ENCODE measurements at regions not wholly inside any gene's neighbourhood (a gene's known extent, or its start where the extent isn't known, plus 50 kb on each side); places are given as distances from the start of the nearest gene placed in this dataset.

DNA sequence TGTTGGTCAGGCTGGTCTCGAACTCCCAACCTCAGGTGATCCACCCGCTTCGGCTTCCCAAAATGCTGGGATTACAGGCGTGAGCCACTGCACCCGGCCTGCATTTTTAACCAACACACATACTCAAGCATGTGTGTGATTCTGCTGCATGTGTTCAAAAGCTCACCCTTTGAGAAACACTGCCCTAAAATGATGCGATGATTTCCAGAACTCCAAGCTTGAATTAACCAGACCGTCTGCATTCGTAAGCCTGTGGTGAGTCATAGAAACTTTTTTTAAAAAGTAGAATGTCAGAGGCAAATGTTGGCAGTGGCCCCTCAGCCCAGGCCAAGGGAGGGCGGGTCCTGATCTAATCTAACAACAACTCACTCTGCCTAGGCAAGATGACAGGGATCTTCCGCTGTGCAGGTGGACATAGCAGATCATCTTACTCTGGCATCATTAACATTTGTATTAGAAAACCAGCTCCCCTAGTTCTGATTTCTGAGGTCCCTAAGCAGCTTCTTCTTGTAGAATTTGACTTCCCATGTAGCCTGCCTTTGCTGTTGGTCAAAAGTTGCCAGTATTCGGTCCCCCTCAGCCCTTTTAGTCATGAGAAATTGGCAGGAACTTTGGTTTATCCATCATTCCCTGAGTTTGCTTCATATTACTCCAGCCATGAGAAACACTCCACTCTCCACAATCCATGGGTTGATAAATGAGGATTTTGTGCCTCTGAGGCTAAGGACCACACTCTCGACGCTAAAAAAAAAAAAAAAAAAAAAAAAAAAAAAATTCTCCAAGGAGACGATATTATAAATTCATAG is 190.4 kb downstream of the SKIDA1 start:
- TF ChIP-seq POLR2A (IDR thresholded peaks at IDR 0.05; ENCODE audit: low read depth, low read length) (no peak), TAF1 (IDR thresholded peaks at IDR 0.05; ENCODE audit: borderline replicate concordance, low read depth, low read length) (no peak), POLR2AphosphoS5 (IDR thresholded peaks at IDR 0.05; ENCODE audit: low read depth, low read length) (no peak)
- FAIRE-seq, result no peak
- no peak for DNase-seq (ENCODE audit: insufficient read length)

DNA sequence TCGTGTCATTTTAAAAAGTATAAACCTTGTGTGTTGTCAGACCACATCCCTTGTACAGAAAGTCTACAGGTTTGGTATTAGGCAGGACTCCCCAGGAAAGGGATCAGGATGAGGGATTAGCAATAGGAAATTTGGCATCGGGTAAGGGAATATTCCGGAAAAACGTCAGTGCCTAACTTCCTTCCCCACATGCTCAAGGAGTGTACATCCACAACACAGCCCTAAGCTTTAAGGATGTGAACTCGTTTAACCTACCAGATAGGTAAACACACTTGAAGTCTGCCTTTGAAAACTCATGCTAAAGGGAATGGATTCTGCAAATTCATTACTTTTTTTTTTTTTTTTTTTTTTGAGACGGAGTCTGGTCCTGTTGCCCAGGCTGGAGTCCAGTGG is 194.9 kb downstream of the SKIDA1 start:
- FAIRE-seq (no peak), DNase-seq (ENCODE audit: insufficient read length) (no peak)
- TF ChIP-seq POLR2A (IDR thresholded peaks at IDR 0.05; ENCODE audit: low read depth, low read length) (no peak), POLR2AphosphoS5 (IDR thresholded peaks at IDR 0.05; ENCODE audit: low read depth, low read length) (no peak), TAF1 (IDR thresholded peaks at IDR 0.05; ENCODE audit: borderline replicate concordance, low read depth, low read length) (no peak)

DNA sequence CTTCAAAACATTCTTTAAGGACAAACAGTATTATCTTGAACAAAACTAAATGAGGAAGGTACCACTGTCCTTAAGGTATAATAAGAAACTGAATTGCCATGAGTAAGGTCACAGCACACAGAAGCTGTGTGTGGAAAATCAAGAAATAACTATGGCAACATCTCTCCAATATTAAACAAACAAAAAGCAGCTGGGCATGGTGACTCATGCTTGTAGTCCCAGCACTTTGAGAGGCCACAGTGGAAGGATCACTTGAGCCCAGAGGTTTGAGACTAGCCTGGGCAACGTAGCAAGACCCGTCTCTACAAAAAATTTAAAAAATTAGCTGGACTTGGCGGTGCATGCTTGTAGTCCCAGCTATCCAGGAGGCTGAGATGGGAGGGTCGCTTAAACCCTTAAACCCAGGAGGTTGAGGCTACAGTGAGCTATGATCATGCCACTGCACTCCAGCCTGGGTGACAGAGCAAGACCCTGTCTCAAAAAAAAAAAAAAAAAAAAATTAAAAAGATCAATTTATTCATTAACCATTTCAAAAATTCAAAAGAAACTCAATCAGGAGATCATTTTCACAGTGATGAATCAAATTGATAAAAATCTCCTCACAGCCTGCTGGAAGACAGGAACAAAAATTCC is 195.4 kb downstream of the SKIDA1 start:
- TF ChIP-seq POLR2AphosphoS5 (IDR thresholded peaks at IDR 0.05; ENCODE audit: low read depth, low read length), result no peak
- DNase-seq (ENCODE audit: insufficient read length), result no peak
- no peak for FAIRE-seq

- FAIRE-seq, result no peak
- no peak for DNase-seq (ENCODE audit: insufficient read length)
- TF ChIP-seq TAF1 (IDR thresholded peaks at IDR 0.05; ENCODE audit: borderline replicate concordance, low read depth, low read length) (no peak), POLR2A (IDR thresholded peaks at IDR 0.05; ENCODE audit: low read depth, low read length) (no peak), POLR2AphosphoS5 (IDR thresholded peaks at IDR 0.05; ENCODE audit: low read depth, low read length) (no peak)
Measured at GRCh38 chr10:21327289-21327993, 198.0 kb downstream of the SKIDA1 start.

DNA sequence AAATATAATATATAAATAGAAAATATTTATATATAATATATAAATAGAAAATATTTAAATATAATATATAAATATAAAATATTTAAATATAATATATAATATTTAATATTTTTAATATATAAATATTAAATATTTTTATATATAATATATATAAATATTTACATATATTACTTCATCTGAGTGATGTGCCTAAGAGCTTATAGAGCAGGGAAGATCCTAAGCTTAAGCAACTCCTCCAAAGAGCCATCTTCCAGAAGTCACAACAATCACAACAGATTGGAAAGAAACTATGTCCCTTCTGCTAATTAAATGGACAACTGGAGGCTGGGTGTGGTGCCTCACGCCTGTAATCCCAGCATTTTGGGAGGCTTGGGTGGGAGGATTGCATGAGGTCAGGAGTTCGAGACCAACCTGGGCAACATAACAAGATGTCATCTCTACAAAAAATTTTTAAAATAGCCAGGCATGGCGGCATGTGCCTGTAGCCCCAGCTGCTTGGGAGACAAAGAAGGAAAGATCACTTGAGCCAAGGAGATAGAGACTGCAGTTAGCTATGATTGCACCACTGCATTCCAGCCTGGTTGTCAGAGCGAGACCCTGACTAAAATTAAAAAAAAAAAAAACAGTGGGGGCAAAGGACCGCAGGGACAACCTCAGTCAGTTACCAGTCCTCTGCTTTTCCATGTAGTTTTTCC is 198.7 kb downstream of the SKIDA1 start:
- DNase-seq (ENCODE audit: insufficient read length) (no peak), FAIRE-seq (no peak)
- TF ChIP-seq POLR2AphosphoS5 (IDR thresholded peaks at IDR 0.05; ENCODE audit: low read depth, low read length), result no peak

DNA sequence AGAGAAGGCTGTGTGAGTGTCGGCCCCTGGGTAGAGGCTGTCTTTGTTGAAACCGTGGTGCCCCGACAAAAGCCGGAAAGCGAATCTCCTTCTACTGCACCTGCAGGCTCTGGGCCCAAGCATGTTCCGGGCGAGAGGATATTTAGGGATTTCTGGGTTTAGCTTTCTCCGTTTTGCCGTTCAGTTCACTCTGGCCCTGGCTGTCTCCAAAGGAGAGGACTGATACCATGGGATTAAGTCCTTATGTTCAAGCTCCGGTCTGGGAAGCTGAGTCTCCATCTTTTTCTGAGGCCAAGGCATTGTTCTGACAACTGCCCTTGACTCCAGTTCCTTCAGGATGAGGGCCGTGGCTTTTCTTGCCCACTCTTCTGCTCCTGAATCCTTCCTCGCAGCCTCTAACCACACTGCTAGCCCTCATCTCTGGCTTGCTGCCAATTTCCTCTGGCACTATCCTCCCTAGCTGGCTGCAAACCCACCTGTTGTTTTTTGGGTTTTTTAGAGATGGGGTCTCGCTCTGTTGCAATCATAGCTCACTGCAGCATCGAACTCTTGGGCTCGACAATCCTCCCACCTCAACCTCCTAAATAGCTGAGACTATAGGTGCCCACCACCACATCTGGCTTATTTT is 206.8 kb downstream of the SKIDA1 start:
- no peak for FAIRE-seq
- TF ChIP-seq POLR2A (IDR thresholded peaks at IDR 0.05; ENCODE audit: low read depth, low read length) (no peak), TAF1 (IDR thresholded peaks at IDR 0.05; ENCODE audit: borderline replicate concordance, low read depth, low read length) (no peak), POLR2AphosphoS5 (IDR thresholded peaks at IDR 0.05; ENCODE audit: low read depth, low read length) (no peak)
- DNase-seq (ENCODE audit: insufficient read length), result no peak

DNA sequence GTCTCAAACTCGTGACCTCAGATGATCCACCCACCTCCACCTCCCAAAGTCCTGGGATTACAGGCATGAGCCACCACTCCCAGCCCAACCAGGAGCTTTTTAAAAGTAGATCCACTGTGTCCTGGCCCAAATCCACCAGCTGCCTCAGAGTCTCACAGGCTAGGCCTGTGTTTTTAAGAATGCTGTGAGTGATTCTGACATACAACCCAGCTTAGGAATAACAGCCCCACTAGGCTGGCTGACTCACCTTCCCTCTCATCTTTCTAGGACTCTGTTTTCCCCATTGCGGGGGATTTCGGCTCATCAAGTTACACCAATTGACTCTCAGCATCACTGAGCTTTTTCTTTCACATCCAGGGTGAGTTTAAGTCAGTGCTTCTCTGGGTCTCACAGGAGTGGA is 207.6 kb downstream of the SKIDA1 start:
- FAIRE-seq (no peak), DNase-seq (ENCODE audit: insufficient read length) (no peak)

DNA sequence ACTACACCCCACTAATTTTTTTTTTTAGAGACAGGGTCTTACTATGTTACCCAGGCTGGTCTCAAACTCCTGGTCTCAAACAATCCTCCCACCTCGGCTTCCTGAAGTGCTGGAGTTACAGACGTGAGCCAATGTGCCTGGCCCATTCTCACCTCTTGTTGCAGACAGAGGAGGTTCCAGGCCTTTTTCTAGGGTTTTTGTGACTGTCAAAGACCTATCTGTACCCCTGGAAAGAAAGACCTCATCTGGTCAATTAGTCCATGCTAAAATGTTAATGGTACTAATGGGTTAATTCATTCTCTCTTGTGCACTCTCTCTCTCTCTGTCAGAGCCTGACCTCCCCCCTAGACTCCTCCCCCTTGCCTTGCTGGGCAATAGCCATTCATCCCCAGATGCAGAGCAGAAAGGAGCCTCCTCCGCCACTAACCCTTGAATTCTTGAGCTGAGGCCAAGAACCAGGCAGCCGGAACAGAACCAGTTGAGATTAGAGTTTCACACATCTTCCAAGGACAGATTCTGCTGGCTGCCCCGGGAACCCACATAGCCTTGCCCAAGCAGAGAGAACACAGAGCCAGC is 209.7 kb downstream of the SKIDA1 start:
- no peak for TF ChIP-seq POLR2A (IDR thresholded peaks at IDR 0.05; ENCODE audit: low read depth, low read length)
- TF ChIP-seq POLR2AphosphoS5 (IDR thresholded peaks at IDR 0.05; ENCODE audit: low read depth, low read length), result no peak
- no peak for TF ChIP-seq TAF1 (IDR thresholded peaks at IDR 0.05; ENCODE audit: borderline replicate concordance, low read depth, low read length)
- DNase-seq (ENCODE audit: insufficient read length) (no peak), FAIRE-seq (no peak)

More for the DNA sequence above, 207.6 kb downstream of the SKIDA1 start:
- TF ChIP-seq TAF1 (IDR thresholded peaks at IDR 0.05; ENCODE audit: borderline replicate concordance, low read depth, low read length), result no peak
- TF ChIP-seq POLR2A (IDR thresholded peaks at IDR 0.05; ENCODE audit: low read depth, low read length), result no peak
- TF ChIP-seq POLR2AphosphoS5 (IDR thresholded peaks at IDR 0.05; ENCODE audit: low read depth, low read length), result no peak

GRCh38 chr10:21314906-21315644 is 210.4 kb downstream of the SKIDA1 start:
- no peak for DNase-seq (ENCODE audit: insufficient read length)
- no peak for FAIRE-seq
- TF ChIP-seq TAF1 (IDR thresholded peaks at IDR 0.05; ENCODE audit: borderline replicate concordance, low read depth, low read length) (no peak), POLR2AphosphoS5 (IDR thresholded peaks at IDR 0.05; ENCODE audit: low read depth, low read length) (no peak), POLR2A (IDR thresholded peaks at IDR 0.05; ENCODE audit: low read depth, low read length) (no peak)

DNA sequence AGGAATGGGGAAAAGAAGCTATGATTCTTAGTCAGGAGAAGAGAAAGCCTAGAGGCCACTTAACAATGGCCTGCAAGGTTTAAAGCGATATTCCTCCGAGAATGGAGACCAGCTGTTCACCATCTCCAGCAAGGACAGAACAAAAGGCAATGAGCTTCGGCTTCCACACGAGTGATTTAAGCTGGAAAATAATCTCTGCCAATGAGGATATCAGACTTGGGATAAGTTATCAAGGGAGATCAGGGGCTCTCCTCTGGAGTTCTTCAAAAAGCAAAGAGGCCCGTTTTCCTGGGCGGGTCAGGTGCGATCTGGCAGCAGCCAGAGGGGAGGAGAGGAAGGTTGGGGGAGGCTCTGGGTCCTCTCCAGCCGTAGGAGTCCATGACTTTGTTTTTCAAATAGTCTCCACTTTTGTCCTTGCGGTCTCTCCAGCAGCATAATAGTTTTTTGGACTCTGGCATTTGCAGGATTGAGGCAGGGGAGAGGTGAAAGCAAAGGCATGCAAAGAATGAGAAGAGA is 211.3 kb downstream of the SKIDA1 start:
- no peak for DNase-seq (ENCODE audit: insufficient read length)
- TF ChIP-seq TAF1 (IDR thresholded peaks at IDR 0.05; ENCODE audit: borderline replicate concordance, low read depth, low read length) (no peak), POLR2A (IDR thresholded peaks at IDR 0.05; ENCODE audit: low read depth, low read length) (no peak), POLR2AphosphoS5 (IDR thresholded peaks at IDR 0.05; ENCODE audit: low read depth, low read length) (no peak)
- FAIRE-seq, result no peak
